HEK293 (cell line): ENCODE measurements at regions not wholly inside any gene's neighbourhood (a gene's known extent, or its start where the extent isn't known, plus 50 kb on each side); places are given as distances from the start of the nearest gene placed in this dataset.

Experiments used
- CTCF ChIA-PET: fragments of 350-600 bp; formaldehyde crosslinking; extraction: SDS; loops from one replicate; lab custom pipeline; 2021; ENCODE audit warnings: antibody characterized with exemption; lab: Yijun Ruan, JAX
- POLR2A ChIA-PET: fragments of 300-600 bp; formaldehyde crosslinking; extraction: SDS; loops from one replicate; lab custom pipeline; 2020; ENCODE audit warnings: antibody characterized with exemption, inconsistent platforms; lab: Yijun Ruan, JAX
- H3K27ac ChIP-seq: fragments of 200-500 bp; sonication (Bioruptor generic); 2 replicates; pipeline ENCODE4 v1.5.1; 2014; ENCODE audit warnings: low read depth, low read length, control low read depth, inconsistent platforms; ENCODE audit errors: extremely low read depth
- H3K36me3 ChIP-seq, 2 experiments: fragments of 200-500 bp in 1 of 2; sonication (Bioruptor generic) in 1 of 2; 1 replicate in 1 of 2; 2 replicates in 1 of 2; pipeline ENCODE4 v1.5.1; 2014 to 2017; ENCODE audit warnings: inconsistent platforms in 2 of 2, low read length in 2 of 2; ENCODE audit not compliant: control insufficient read depth in 2 of 2, insufficient read depth in 1 of 2
- H3K4me1 ChIP-seq: fragments of 200-500 bp; sonication (Bioruptor generic); 2 replicates; pipeline ENCODE4 v1.5.1; 2014; ENCODE audit warnings: mild to moderate bottlenecking, low read length, inconsistent platforms; ENCODE audit not compliant: control insufficient read depth, insufficient read depth
- H3K4me3 ChIP-seq: 2 replicates; pipeline ENCODE4 v1.5.1; 2011; ENCODE audit warnings: low read depth, mild to moderate bottlenecking, control low read depth, low read length, moderate library complexity
- H3K9me3 ChIP-seq: fragments of 200-500 bp; sonication (Bioruptor generic); 2 replicates; pipeline ENCODE4 v1.5.1; 2014; ENCODE audit warnings: low read depth, low read length, inconsistent platforms; ENCODE audit not compliant: control insufficient read depth, insufficient read depth
- GFI1B ChIP-seq: fragments of 450-650 bp; formaldehyde crosslinking; IDR thresholded peaks from 2 replicates; pipeline ENCODE4 v1.5.1; 2016; ENCODE audit warnings: missing biosample characterization, missing genetic modification characterization
- MYNN ChIP-seq: fragments of 450-650 bp; formaldehyde crosslinking; IDR thresholded peaks from 2 replicates; pipeline ENCODE4 v1.5.1; 2016; ENCODE audit warnings: missing biosample characterization, missing genetic modification characterization, borderline replicate concordance
- PATZ1 ChIP-seq: fragments of 450-650 bp; formaldehyde crosslinking; IDR thresholded peaks from 2 replicates; pipeline ENCODE4 v1.5.1; 2016; ENCODE audit warnings: missing biosample characterization, missing genetic modification characterization
- SP2 ChIP-seq: fragments of 450-650 bp; formaldehyde crosslinking; IDR thresholded peaks from 2 replicates; pipeline ENCODE4 v1.5.1; 2016; ENCODE audit warnings: missing biosample characterization, missing genetic modification characterization
- TCF7L2 ChIP-seq: IDR thresholded peaks from 2 replicates; pipeline ENCODE4 v1.6.1; 2011; ENCODE audit warnings: low read depth, mild to moderate bottlenecking, inconsistent platforms, low read length, moderate library complexity, borderline replicate concordance
- YY1 ChIP-seq: fragments of 450-650 bp; formaldehyde crosslinking; IDR thresholded peaks from 2 replicates; pipeline ENCODE4 v1.5.1; 2018; ENCODE audit warnings: missing biosample characterization, missing genetic modification characterization
- ZBTB1 ChIP-seq: fragments of 450-650 bp; formaldehyde crosslinking; IDR thresholded peaks from 2 replicates; pipeline ENCODE4 v1.5.1; 2016; ENCODE audit warnings: missing biosample characterization, missing genetic modification characterization
- ZBTB17 ChIP-seq: fragments of 450-650 bp; formaldehyde crosslinking; IDR thresholded peaks from 2 replicates; pipeline ENCODE4 v1.5.1; 2016; ENCODE audit warnings: missing biosample characterization, missing genetic modification characterization
- ZEB2 ChIP-seq: fragments of 450-650 bp; formaldehyde crosslinking; IDR thresholded peaks from 2 replicates; pipeline ENCODE4 v1.5.1; 2016; ENCODE audit warnings: missing biosample characterization, missing genetic modification characterization
- ZNF121 ChIP-seq: fragments of 450-650 bp; formaldehyde crosslinking; IDR thresholded peaks from 2 replicates; pipeline ENCODE4 v1.5.1; 2016; ENCODE audit warnings: missing biosample characterization, missing genetic modification characterization
- ZNF157 ChIP-seq: fragments of 450-650 bp; formaldehyde crosslinking; IDR thresholded peaks from 2 replicates; pipeline ENCODE4 v1.5.1; 2016; ENCODE audit warnings: missing biosample characterization, missing genetic modification characterization
- ZNF16 ChIP-seq: fragments of 450-650 bp; formaldehyde crosslinking; IDR thresholded peaks from 2 replicates; pipeline ENCODE4 v1.5.1; 2016; ENCODE audit warnings: low read depth, missing biosample characterization, missing genetic modification characterization
- ZNF280D ChIP-seq: fragments of 450-650 bp; formaldehyde crosslinking; IDR thresholded peaks from 2 replicates; pipeline ENCODE4 v1.5.1; 2016; ENCODE audit warnings: missing biosample characterization, missing genetic modification characterization
- ZNF292 ChIP-seq: fragments of 450-650 bp; formaldehyde crosslinking; IDR thresholded peaks from 2 replicates; pipeline ENCODE4 v1.5.1; 2016; ENCODE audit warnings: low read depth, missing biosample characterization, missing genetic modification characterization, borderline replicate concordance
- ZNF362 ChIP-seq: fragments of 450-650 bp; formaldehyde crosslinking; IDR thresholded peaks from 2 replicates; pipeline ENCODE4 v1.5.1; 2016; ENCODE audit warnings: missing biosample characterization, missing genetic modification characterization
- ZNF366 ChIP-seq: fragments of 450-650 bp; formaldehyde crosslinking; conservative IDR thresholded peaks from 2 replicates; pipeline ENCODE4 v1.5.1; 2016; ENCODE audit warnings: missing biosample characterization, missing genetic modification characterization
- ZNF37A ChIP-seq: fragments of 450-650 bp; IDR thresholded peaks from 2 replicates; pipeline ENCODE4 v1.5.1; 2018; ENCODE audit warnings: missing biosample characterization, missing genetic modification characterization
- ZNF518A ChIP-seq: fragments of 450-650 bp; formaldehyde crosslinking; conservative IDR thresholded peaks from 2 replicates; pipeline ENCODE4 v1.5.1; 2016; ENCODE audit warnings: low read depth, missing biosample characterization, missing genetic modification characterization
- ZNF639 ChIP-seq: fragments of 450-650 bp; formaldehyde crosslinking; IDR thresholded peaks from 2 replicates; pipeline ENCODE4 v1.5.1; 2016; ENCODE audit warnings: missing biosample characterization, missing genetic modification characterization
- ZNF677 ChIP-seq: fragments of 450-650 bp; IDR thresholded peaks from 2 replicates; pipeline ENCODE4 v1.5.0; 2018; ENCODE audit warnings: missing biosample characterization, mild to moderate bottlenecking, missing genetic modification characterization, moderate library complexity
- ZNF843 ChIP-seq: fragments of 450-650 bp; formaldehyde crosslinking; IDR thresholded peaks from 2 replicates; pipeline ENCODE4 v1.5.1; 2016; ENCODE audit warnings: missing biosample characterization, missing genetic modification characterization
- ZSCAN30 ChIP-seq: fragments of 450-650 bp; IDR thresholded peaks from 2 replicates; pipeline ENCODE4 v1.5.1; 2018; ENCODE audit warnings: missing biosample characterization, mild to moderate bottlenecking, missing genetic modification characterization, moderate library complexity

GRCh38 chr12:98172304-98172703, 343.1 kb upstream of the TMPO start (continued):
- TF ChIP-seq ZEB2 (no peak), TCF7L2 (no peak), ZBTB17 (no peak), ZNF16 (tag by site-specific recombination) (no peak), YY1 (tag by site-specific recombination) (no peak), ZNF677 (tag by site-specific recombination) (no peak), ZNF292 (no peak)

- POLR2A ChIA-PET: no interaction called here
- TF ChIP-seq ZNF121 (no peak), ZNF362 (tag by site-specific recombination) (no peak), ZNF157 (tag by site-specific recombination) (no peak), ZSCAN30 (tag by site-specific recombination) (no peak), ZNF518A (tag by site-specific recombination) (no peak), GFI1B (tag by site-specific recombination) (no peak), ZNF366 (tag by site-specific recombination) (no peak), TCF7L2 (no peak), ZNF843 (tag by site-specific recombination) (no peak), ZNF280D (tag by site-specific recombination) (no peak), SP2 (tag by site-specific recombination) (no peak), ZNF37A (no peak), ZNF639 (tag by site-specific recombination) (no peak), PATZ1 (tag by site-specific recombination) (no peak), MYNN (tag by site-specific recombination) (no peak), ZBTB1 (tag by site-specific recombination) (no peak), ZBTB17 (no peak)
These were observed 342.6 kb upstream of the TMPO start for GRCh38 chr12:98172801-98173200.

More at GRCh38 chr12:98172801-98173200, 342.6 kb upstream of the TMPO start:
- Histone ChIP-seq H3K9me3 (no peaks in the 10 kb centered on the region), H3K4me3 (no peak overlapping the region), H3K27ac (no peak overlapping the region), H3K4me1 (no peaks in the 10 kb centered on the region), H3K36me3 (no peaks in the 10 kb centered on the region)
- CTCF ChIA-PET: no interaction called here
